ENCODE measurements at regions not wholly inside any gene's neighbourhood (a gene's known extent, or its start where the extent isn't known, plus 50 kb on each side); places are given as distances from the start of the nearest gene placed in this dataset.

DNA sequence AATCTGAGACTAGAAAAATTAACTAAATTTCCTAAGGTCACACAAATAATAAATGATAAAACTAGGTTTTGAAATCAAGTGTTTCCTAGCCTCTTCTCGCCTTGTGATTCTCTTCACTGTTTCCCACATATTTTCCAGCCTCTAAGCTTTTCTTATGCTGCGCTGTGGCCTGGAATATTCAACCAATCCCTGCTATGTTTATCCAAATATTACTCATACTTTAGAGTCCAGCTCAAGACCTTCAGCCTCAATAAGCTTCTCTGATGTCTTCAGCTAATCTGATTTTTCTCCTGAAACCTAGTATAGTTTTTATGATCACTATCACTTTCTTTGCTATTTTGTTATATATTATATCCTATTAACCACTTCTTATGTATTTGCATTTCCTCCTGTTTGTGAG lies 303.1 kb upstream of the CDH6 start:
- Histone ChIP-seq H3K4me2 (ENCODE audit: insufficient read depth, low read length) (no peak overlapping the region), H4K20me1 (ENCODE audit: insufficient read depth, low read length) (no peaks in the 10 kb centered on the region), H3K9ac (ENCODE audit: low read depth, low read length) (no peak overlapping the region), H3K4me1 (ENCODE audit: insufficient read depth, low read length) (no peaks in the 10 kb centered on the region), H3K27ac (ENCODE audit: low read length) (no peak overlapping the region), H3K36me3 (ENCODE audit: insufficient read depth, low read length) (no peaks in the 10 kb centered on the region), H3K4me3 (ENCODE audit: low read depth in 1 of 2, low read length in 2 of 2) (no peak overlapping the region), H3K27me3 (ENCODE audit: insufficient read depth, low read length, poor library complexity) (no peaks in the 10 kb centered on the region), H3K9me3 (ENCODE audit: insufficient read depth, low read length, severe bottlenecking) (no peaks in the 10 kb centered on the region), H3K79me2 (ENCODE audit: insufficient read depth, low read length) (no peaks in the 10 kb centered on the region), H2AFZ (ENCODE audit: low read depth, low read length) (no peak overlapping the region)
- ATAC-seq (ENCODE audit: insufficient read depth, low read depth) (no peak), DNase-seq (no peak)
- TF ChIP-seq EZH2 (IDR thresholded peaks at IDR 0.05; ENCODE audit: borderline replicate concordance, low read depth, low read length, severe bottlenecking): no peak
- TF ChIP-seq, protein P1, sequence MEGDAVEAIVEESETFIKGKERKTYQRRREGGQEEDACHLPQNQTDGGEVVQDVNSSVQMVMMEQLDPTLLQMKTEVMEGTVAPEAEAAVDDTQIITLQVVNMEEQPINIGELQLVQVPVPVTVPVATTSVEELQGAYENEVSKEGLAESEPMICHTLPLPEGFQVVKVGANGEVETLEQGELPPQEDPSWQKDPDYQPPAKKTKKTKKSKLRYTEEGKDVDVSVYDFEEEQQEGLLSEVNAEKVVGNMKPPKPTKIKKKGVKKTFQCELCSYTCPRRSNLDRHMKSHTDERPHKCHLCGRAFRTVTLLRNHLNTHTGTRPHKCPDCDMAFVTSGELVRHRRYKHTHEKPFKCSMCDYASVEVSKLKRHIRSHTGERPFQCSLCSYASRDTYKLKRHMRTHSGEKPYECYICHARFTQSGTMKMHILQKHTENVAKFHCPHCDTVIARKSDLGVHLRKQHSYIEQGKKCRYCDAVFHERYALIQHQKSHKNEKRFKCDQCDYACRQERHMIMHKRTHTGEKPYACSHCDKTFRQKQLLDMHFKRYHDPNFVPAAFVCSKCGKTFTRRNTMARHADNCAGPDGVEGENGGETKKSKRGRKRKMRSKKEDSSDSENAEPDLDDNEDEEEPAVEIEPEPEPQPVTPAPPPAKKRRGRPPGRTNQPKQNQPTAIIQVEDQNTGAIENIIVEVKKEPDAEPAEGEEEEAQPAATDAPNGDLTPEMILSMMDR (IDR thresholded peaks at IDR 0.05; ENCODE audit: borderline replicate concordance, extremely low read depth, low read length, poor library complexity, severe bottlenecking): no peak

DNA sequence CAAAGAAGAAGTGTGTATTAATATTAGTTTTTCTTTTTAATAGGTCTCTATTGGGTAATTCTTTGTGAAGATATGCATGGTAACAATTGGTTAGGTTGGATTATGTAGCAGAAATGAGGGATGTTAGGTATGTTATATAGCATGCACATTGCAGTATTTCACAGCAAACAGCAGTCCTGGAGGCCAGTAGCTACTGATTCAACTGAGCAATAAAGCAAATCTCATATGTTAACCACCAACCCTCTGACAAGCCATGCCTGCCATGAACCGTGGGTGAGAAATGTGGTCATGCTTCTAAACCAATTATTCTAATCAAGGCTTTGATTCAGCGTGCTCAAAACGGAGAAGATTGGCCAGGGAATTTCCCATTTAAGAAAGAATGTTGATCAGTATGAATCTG lies 313.0 kb upstream of the CDH6 start:
- no peak overlapping the region for H3K27ac ChIP-seq (ENCODE audit: low read length)
- no peak for TF ChIP-seq EZH2 (IDR thresholded peaks at IDR 0.05; ENCODE audit: borderline replicate concordance, low read depth, low read length, severe bottlenecking)
- TF ChIP-seq, protein P1 (IDR thresholded peaks at IDR 0.05; ENCODE audit: borderline replicate concordance, extremely low read depth, low read length, poor library complexity, severe bottlenecking): no peak
- DNase-seq (no peak), ATAC-seq (ENCODE audit: insufficient read depth, low read depth) (no peak)
- H3K4me2 ChIP-seq (ENCODE audit: insufficient read depth, low read length): no peak overlapping the region
- H3K79me2 ChIP-seq (ENCODE audit: insufficient read depth, low read length): no peaks in the 10 kb centered on the region
- H3K4me3 ChIP-seq (ENCODE audit: low read depth in 1 of 2, low read length in 2 of 2): no peak overlapping the region
- H2AFZ ChIP-seq (ENCODE audit: low read depth, low read length): no peak overlapping the region
- no peaks in the 10 kb centered on the region for H3K27me3 ChIP-seq (ENCODE audit: insufficient read depth, low read length, poor library complexity)
- H3K9ac ChIP-seq (ENCODE audit: low read depth, low read length): no peak overlapping the region
- no peaks in the 10 kb centered on the region for H3K36me3 ChIP-seq (ENCODE audit: insufficient read depth, low read length)
- no peaks in the 10 kb centered on the region for H4K20me1 ChIP-seq (ENCODE audit: insufficient read depth, low read length)
- H3K4me1 ChIP-seq (ENCODE audit: insufficient read depth, low read length): no peaks in the 10 kb centered on the region
- no peaks in the 10 kb centered on the region for H3K9me3 ChIP-seq (ENCODE audit: insufficient read depth, low read length, severe bottlenecking)

DNA sequence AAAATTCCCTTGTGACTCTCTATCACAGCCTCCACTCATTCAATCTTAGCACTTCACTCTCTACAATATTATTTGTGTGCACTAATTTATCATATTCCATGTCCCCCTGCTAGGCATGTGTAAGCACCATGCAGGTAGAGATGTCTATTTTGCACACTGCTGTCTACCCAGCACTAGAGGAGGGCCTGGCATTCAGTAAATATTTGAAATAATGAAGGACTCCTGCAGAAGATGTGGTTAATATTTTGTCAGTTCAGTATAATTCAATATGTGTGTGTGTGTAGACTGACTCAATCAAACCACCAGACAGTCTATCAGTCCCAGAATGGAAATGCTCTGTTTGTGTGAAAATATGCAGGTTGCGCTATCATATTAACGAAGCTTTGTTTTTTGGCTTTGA lies 313.6 kb upstream of the CDH6 start:
- Histone ChIP-seq H4K20me1 (ENCODE audit: insufficient read depth, low read length) (no peaks in the 10 kb centered on the region), H3K9me3 (ENCODE audit: insufficient read depth, low read length, severe bottlenecking) (no peaks in the 10 kb centered on the region), H3K36me3 (ENCODE audit: insufficient read depth, low read length) (no peaks in the 10 kb centered on the region), H3K9ac (ENCODE audit: low read depth, low read length) (no peak overlapping the region), H3K27ac (ENCODE audit: low read length) (no peak overlapping the region), H2AFZ (ENCODE audit: low read depth, low read length) (no peak overlapping the region), H3K4me3 (ENCODE audit: low read depth in 1 of 2, low read length in 2 of 2) (no peak overlapping the region), H3K27me3 (ENCODE audit: insufficient read depth, low read length, poor library complexity) (no peaks in the 10 kb centered on the region), H3K79me2 (ENCODE audit: insufficient read depth, low read length) (no peaks in the 10 kb centered on the region), H3K4me1 (ENCODE audit: insufficient read depth, low read length) (no peaks in the 10 kb centered on the region), H3K4me2 (ENCODE audit: insufficient read depth, low read length) (no peak overlapping the region)
- ATAC-seq (ENCODE audit: insufficient read depth, low read depth) (no peak), DNase-seq (no peak)
- no peak for TF ChIP-seq EZH2 (IDR thresholded peaks at IDR 0.05; ENCODE audit: borderline replicate concordance, low read depth, low read length, severe bottlenecking)
- TF ChIP-seq, protein P1 (IDR thresholded peaks at IDR 0.05; ENCODE audit: borderline replicate concordance, extremely low read depth, low read length, poor library complexity, severe bottlenecking): no peak

DNA sequence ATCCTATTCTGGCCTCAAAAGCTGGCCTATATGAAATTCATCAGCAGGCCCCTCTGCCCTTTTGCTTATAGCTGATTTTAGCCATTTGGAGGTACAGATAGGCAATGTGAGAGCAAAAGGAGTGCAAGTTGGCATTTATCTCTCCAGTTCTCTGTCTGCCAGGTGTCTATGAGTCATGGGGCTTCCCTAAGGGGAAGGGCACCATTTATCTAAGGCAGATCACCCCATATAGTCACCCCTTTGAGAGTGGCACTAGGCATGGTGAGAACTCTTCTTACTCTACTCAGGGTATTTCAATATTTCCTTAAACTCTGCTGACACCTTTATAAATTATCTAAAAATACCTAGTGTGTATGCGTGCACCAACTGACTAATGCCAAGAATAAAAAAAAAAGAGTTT lies 314.7 kb upstream of the CDH6 start:
- no peak overlapping the region for H3K4me3 ChIP-seq (ENCODE audit: low read depth in 1 of 2, low read length in 2 of 2)
- H3K4me1 ChIP-seq (ENCODE audit: insufficient read depth, low read length): no peaks in the 10 kb centered on the region
- H3K9me3 ChIP-seq (ENCODE audit: insufficient read depth, low read length, severe bottlenecking): no peaks in the 10 kb centered on the region
- no peak overlapping the region for H3K27ac ChIP-seq (ENCODE audit: low read length)
- no peak overlapping the region for H3K9ac ChIP-seq (ENCODE audit: low read depth, low read length)
- no peak overlapping the region for H2AFZ ChIP-seq (ENCODE audit: low read depth, low read length)
- H4K20me1 ChIP-seq (ENCODE audit: insufficient read depth, low read length): no peaks in the 10 kb centered on the region
- DNase-seq: no peak
- H3K36me3 ChIP-seq (ENCODE audit: insufficient read depth, low read length): no peaks in the 10 kb centered on the region
- ATAC-seq (ENCODE audit: insufficient read depth, low read depth): no peak
- H3K79me2 ChIP-seq (ENCODE audit: insufficient read depth, low read length): no peaks in the 10 kb centered on the region
- no peaks in the 10 kb centered on the region for H3K27me3 ChIP-seq (ENCODE audit: insufficient read depth, low read length, poor library complexity)
- no peak for TF ChIP-seq EZH2 (IDR thresholded peaks at IDR 0.05; ENCODE audit: borderline replicate concordance, low read depth, low read length, severe bottlenecking)
- TF ChIP-seq, protein P1 (IDR thresholded peaks at IDR 0.05; ENCODE audit: borderline replicate concordance, extremely low read depth, low read length, poor library complexity, severe bottlenecking): no peak
- no peak overlapping the region for H3K4me2 ChIP-seq (ENCODE audit: insufficient read depth, low read length)

All from DND-41 (cell line).